Ovary (tissue), 3 donors: ENCODE measurements at regions not wholly inside any gene's neighbourhood (a gene's known extent, or its start where the extent isn't known, plus 50 kb on each side); places are given as distances from the start of the nearest gene placed in this dataset.
"Not testable (repeated sequence)": the region's sequence is repeated elsewhere in the genome, so short reads cannot be mapped to it uniquely, and the experiment has no call there.

Experiments used
- CTCF ChIP-seq, 3 donors: fragments of 450-650 bp in 2 of 3; fragments of 200-600 bp in 1 of 3; IDR thresholded peaks; one replicate each; pipeline versions ENCODE4 v1.5.1 to v1.8.0; 2016 to 2022; ENCODE audit warnings: antibody characterized with exemption in 3 of 3, mild to moderate bottlenecking in 1 of 3
- POLR2A ChIP-seq: fragments of 450-650 bp; IDR thresholded peaks from one replicate; pipeline ENCODE4 v1.6.1; 2017; ENCODE audit warnings: antibody characterized with exemption, mild to moderate bottlenecking, moderate library complexity
- donor health status: DM: no; HTN: no; CAD: no.

GRCh38 chr20:48033005-48033404, 247.7 kb upstream of the SULF2 start:
- TF ChIP-seq POLR2A; CTCF (IDR thresholded peaks at IDR 0.05): not testable (repeated sequence)
